Esophagus muscularis mucosa (tissue), 4 donors: ENCODE measurements at regions not wholly inside any gene's neighbourhood (a gene's known extent, or its start where the extent isn't known, plus 50 kb on each side); places are given as distances from the start of the nearest gene placed in this dataset.

ENCODE experiments used
- CTCF ChIP-seq, 3 experiments: fragments of 200-600 bp in 2 of 3; fragments of 450-650 bp in 1 of 3; sonication (generic) in 2 of 3; IDR thresholded peaks; one replicate each; pipeline ENCODE4 v1.5.1; 2017 to 2019; ENCODE audit warnings: antibody characterized with exemption in 3 of 3, mild to moderate bottlenecking in 2 of 3, moderate library complexity in 1 of 3
- EP300 ChIP-seq: sonication (generic); formaldehyde crosslinking; IDR thresholded peaks from one replicate; pipeline ENCODE4 v1.6.1; 2017; ENCODE audit warnings: antibody characterized with exemption
- POLR2A ChIP-seq: fragments of 450-650 bp; IDR thresholded peaks from one replicate; pipeline ENCODE4 v1.6.1; 2017; ENCODE audit warnings: antibody characterized with exemption, moderate library complexity, mild to moderate bottlenecking, low read depth

DNA sequence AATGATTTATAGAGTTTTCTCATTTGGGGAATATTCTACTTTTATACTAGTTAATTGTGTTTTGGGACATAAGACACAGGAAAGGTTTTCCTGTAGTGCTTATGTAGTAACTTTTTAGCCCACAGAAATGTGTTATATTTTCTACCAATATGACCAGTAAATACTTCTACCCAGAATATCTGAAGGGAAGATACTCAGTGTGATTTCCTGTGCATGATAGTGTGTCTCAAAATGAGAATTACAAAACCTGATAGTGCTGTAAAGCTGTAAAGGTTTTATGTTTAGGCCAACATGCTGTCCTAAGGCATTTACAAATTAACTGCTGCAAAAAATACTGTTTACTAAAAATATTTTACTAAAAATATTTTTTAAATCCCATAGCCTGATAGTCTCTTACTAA, 126.8 kb downstream of the RXFP2 start:
- TF ChIP-seq POLR2A (no peak), CTCF (IDR thresholded peaks at IDR 0.05) (no peak), EP300 (no peak)
